Subcutaneous abdominal adipose tissue (tissue), 5 donors: ENCODE measurements at regions not wholly inside any gene's neighbourhood (a gene's known extent, or its start where the extent isn't known, plus 50 kb on each side); places are given as distances from the start of the nearest gene placed in this dataset.

ENCODE experiments used
- H3K27ac ChIP-seq: one replicate; pipeline ENCODE4 v1.7.0; 2013; ENCODE audit warnings: low read depth, mild to moderate bottlenecking, inconsistent platforms, low read length, moderate library complexity
- H3K27me3 ChIP-seq, 5 donors: one replicate each; pipeline ENCODE4 v1.7.0; 2013; ENCODE audit warnings: low read length in 5 of 5, inconsistent platforms in 1 of 5; ENCODE audit not compliant: control insufficient read depth in 5 of 5, insufficient read depth in 4 of 5
- H3K36me3 ChIP-seq, 5 donors: one replicate each; pipeline ENCODE4 v1.7.0; 2013; ENCODE audit warnings: low read length in 5 of 5; ENCODE audit not compliant: control insufficient read depth in 5 of 5, insufficient read depth in 5 of 5
- H3K4me1 ChIP-seq, 5 donors: one replicate each; pipeline ENCODE4 v1.7.0; 2013; ENCODE audit warnings: low read length in 5 of 5, mild to moderate bottlenecking in 3 of 5, moderate library complexity in 1 of 5; ENCODE audit not compliant: control insufficient read depth in 5 of 5, insufficient read depth in 5 of 5
- H3K4me3 ChIP-seq, 5 donors: one replicate each; pipeline ENCODE4 v1.7.0; 2013; ENCODE audit warnings: low read length in 5 of 5, low read depth in 1 of 5
- H3K9ac ChIP-seq, 5 donors: one replicate each; pipeline ENCODE4 v1.7.0; 2013; ENCODE audit warnings: low read length in 5 of 5, mild to moderate bottlenecking in 4 of 5, moderate library complexity in 3 of 5
- H3K9me3 ChIP-seq, 5 donors: one replicate each; pipeline ENCODE4 v1.7.0; 2013; ENCODE audit warnings: low read length in 5 of 5; ENCODE audit not compliant: control insufficient read depth in 5 of 5
- donor health status: healthy.
- donor health status: healthy.
- donor health status: healthy.
- donor health status: healthy.
- donor health status: healthy.

DNA sequence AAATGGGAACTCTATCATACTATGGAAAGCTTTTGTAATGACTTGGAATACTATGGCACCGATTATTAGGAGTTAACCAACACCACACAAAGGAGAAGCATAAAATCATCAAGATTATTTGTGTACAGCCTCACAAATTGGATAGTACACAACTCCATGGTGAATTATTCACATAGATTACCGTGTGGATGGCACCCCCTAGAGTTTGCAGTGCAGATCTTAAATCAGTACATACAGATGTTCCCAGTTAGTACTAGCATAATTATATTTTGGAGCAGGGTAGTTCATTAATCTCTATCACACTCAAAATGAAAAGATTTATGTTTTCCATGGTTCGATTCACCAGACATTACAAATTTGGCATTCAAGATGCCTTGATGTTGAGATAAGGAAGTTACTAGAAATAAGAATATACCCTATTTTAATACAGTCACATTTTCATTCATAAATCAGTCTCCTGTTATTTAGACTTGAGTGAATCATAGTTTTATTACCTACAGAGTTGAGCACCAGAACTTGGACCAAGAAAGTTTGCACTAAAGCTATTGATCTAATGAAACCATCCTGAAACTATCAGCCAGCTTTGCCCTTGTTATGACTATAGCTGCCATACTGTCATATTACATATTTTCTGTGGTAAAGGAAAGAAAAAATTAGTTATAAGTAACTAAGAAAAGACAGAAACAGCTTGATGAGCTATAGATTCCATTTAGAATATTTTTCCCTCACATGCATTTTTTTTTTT is 531.8 kb downstream of the GLUD2 start:
- Histone ChIP-seq H3K4me1 (no peaks in the 10 kb centered on the region), H3K4me3 (no peak overlapping the region), H3K27ac (no peak overlapping the region), H3K36me3 (no peaks in the 10 kb centered on the region), H3K27me3 (no peaks in the 10 kb centered on the region), H3K9me3 (peaks cover 0 to 3% (median 2%) of the 10 kb centered on the region in 5 donors), H3K9ac (no peak overlapping the region)

DNA sequence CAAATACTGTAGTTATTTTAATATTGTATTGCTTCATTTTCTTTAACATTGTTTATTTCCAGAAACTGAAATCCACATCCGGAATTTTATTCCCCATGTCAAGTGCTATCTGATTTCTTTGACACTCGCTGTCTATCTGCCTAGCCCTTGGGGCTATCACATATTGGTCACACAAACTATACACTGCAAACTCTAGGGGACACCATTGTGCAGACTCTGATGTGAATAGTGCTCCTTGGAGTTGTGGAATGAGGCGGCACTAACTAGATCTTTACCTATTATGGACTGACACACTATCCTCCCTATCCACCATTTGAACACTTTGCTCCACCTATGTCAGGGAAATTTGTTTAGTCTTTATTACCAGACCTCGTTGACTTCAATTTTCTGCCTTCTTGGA is 534.5 kb downstream of the GLUD2 start:
- Histone ChIP-seq H3K9ac (no peak overlapping the region), H3K4me3 (no peak overlapping the region), H3K36me3 (no peaks in the 10 kb centered on the region), H3K27ac (no peak overlapping the region), H3K4me1 (no peaks in the 10 kb centered on the region), H3K27me3 (peaks cover 0 to 2% (median 0%) of the 10 kb centered on the region in 5 donors), H3K9me3 (no peaks in the 10 kb centered on the region)

DNA sequence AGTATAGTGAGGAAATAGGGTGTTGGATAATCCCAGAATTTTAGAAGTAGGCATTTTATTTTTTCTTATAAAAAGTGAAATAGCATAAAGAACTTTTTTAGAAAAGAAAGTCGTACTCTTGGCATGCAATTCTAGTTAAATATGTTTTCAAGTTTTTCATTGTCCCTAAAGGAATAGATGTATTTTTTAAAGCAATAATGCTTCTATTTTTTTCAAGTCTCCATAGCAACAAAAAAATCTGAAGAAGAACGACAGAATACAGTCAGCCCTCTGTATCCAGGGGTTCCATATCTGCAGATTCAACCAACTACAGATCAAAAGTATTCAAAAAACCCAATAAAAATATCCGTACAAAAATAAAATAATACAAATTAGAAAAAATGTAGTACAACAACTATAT is 538.2 kb downstream of the GLUD2 start:
- Histone ChIP-seq H3K9ac (no peak overlapping the region), H3K4me3 (no peak overlapping the region), H3K4me1 (no peaks in the 10 kb centered on the region), H3K36me3 (no peaks in the 10 kb centered on the region), H3K9me3 (no peaks in the 10 kb centered on the region), H3K27ac (no peak overlapping the region), H3K27me3 (peaks cover 0 to 2% (median 0%) of the 10 kb centered on the region in 5 donors)

DNA sequence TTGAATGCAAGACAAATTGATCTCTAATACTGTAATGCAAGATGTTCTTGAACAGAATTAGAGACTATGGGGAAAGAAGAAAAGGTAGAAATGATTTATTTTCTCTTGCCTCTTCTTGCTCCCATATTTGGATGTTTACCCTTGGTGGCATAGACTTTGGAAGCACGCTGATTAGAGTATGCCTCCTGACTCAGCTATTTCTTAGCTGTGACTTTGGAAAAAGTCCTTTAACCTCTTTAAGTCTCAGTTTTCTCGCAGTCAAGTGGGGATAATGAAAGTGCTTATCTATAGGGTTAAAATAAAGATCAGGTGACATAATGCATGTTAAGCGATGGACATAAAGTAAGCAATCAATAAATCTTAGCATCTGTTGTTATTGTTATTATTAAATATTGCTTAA is 545.5 kb downstream of the GLUD2 start:
- H3K27me3 ChIP-seq, result no peaks in the 10 kb centered on the region
- H3K27ac ChIP-seq, result no peak overlapping the region
- H3K9ac ChIP-seq, result no peak overlapping the region
- no peaks in the 10 kb centered on the region for H3K4me1 ChIP-seq
- H3K4me3 ChIP-seq, result no peak overlapping the region
- no peaks in the 10 kb centered on the region for H3K9me3 ChIP-seq
- H3K36me3 ChIP-seq, result no peaks in the 10 kb centered on the region

DNA sequence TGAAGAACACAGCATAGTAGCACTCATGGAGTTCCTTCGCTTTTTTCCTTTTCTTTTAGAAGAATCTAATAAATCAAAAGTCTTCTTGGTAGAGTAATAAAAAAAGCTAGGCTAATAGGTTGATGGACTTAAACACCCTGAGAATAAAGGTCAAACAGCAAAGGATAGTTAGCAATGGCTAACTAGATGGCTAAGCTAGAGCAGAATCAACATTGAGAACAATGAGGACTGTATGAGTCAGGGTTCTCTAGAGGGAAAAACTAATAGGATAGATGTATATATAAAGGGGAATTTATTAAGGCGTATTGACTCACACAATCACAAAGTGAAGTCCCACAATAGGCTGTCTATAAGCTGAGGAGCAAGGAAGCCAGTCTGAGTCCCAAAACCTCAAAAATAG is 550.9 kb downstream of the GLUD2 start:
- no peak overlapping the region for H3K9ac ChIP-seq
- H3K27me3 ChIP-seq, result no peaks in the 10 kb centered on the region
- no peaks in the 10 kb centered on the region for H3K36me3 ChIP-seq
- no peaks in the 10 kb centered on the region for H3K4me1 ChIP-seq
- no peak overlapping the region for H3K4me3 ChIP-seq
- H3K27ac ChIP-seq, result no peak overlapping the region
- peaks cover 0 to 3% (median 0%) of the 10 kb centered on the region in 5 donors for H3K9me3 ChIP-seq

DNA sequence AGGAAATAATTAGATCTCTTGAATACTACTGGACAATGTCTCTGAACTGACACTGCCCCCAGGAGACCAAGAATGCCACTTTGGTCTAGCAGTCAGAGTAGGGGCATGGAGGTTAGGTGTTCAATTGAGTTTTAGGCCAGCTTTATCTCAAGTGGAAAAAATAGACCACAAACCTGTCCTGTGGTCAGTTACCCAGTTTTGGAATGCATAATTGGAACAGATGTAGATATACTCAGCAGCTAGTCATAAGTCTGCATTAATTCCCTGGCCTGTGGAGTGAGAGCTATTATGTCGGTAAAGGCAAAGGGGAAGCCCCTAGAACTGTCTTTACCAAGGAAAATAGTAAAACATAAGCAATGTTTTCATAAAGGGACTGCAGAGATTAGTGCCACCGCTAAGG is 587.7 kb downstream of the GLUD2 start:
- Histone ChIP-seq H3K9me3 (no peaks in the 10 kb centered on the region), H3K4me1 (no peaks in the 10 kb centered on the region), H3K27me3 (no peaks in the 10 kb centered on the region), H3K9ac (no peak overlapping the region), H3K27ac (no peak overlapping the region), H3K4me3 (no peak overlapping the region), H3K36me3 (no peaks in the 10 kb centered on the region)

DNA sequence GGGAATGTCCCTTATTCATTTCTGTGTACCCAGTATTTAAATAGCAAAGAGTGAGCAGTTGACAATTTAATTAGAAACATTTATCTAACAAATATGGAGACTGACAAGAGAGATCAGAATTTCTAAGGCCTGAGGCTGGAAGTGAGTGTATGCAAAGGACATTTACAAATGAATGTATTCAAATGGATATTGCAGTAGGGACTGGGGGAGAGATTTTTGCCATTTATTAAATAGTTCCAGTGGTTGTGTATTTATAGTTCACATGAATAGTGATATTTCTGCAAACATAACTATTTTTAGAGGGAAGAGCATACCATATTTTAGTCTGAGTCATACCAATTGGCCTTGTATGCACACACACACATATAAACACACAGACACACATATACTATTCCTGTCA is 592.4 kb downstream of the GLUD2 start:
- Histone ChIP-seq H3K4me3 (no peak overlapping the region), H3K27ac (no peak overlapping the region), H3K9me3 (no peaks in the 10 kb centered on the region), H3K36me3 (no peaks in the 10 kb centered on the region), H3K9ac (no peak overlapping the region), H3K27me3 (no peaks in the 10 kb centered on the region), H3K4me1 (peaks cover 0 to 11% (median 0%) of the 10 kb centered on the region in 5 donors)

DNA sequence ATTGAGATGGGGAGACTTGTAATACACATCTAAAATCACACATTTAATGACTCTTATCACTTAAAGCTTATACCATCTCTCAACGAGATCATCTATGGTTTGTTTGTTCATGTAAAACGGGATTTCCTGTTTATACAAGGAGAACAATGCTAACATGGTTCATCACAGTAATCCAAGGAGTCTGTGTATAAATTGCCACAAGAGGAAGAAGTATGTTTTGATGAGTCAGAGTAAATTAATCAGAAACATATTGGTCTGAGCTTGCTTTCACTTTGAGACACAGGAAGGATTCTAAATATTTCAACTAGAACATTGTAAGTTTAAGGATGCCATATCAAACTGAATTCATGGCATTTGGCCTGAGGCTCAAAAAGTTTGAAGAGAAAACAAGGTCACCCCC is 594.1 kb downstream of the GLUD2 start:
- Histone ChIP-seq H3K4me1 (peaks cover 0 to 11% (median 0%) of the 10 kb centered on the region in 5 donors), H3K9me3 (no peaks in the 10 kb centered on the region), H3K4me3 (no peak overlapping the region), H3K9ac (no peak overlapping the region), H3K36me3 (no peaks in the 10 kb centered on the region), H3K27ac (no peak overlapping the region), H3K27me3 (no peaks in the 10 kb centered on the region)

DNA sequence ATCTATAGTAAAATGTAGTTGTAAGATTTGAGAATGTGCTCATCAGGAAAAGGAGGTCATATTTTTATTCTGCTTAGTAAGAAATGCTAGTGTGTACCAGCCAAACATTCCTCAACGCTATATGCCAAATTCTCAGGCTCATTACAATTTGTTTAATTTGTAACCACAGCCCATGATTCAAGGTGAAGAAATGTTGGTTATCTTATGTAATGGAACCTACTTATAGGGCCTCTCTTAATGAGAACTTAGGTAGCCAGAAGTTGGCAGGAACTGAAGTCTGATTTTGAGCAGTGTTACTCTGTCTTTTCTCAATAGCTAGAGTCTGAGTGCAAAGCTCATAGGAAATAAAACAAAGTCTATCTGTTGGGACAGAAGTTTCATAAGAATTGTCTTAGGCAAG is 595.0 kb downstream of the GLUD2 start:
- no peaks in the 10 kb centered on the region for H3K9me3 ChIP-seq
- H3K4me3 ChIP-seq, result no peak overlapping the region
- H3K9ac ChIP-seq, result no peak overlapping the region
- no peaks in the 10 kb centered on the region for H3K27me3 ChIP-seq
- H3K36me3 ChIP-seq, result no peaks in the 10 kb centered on the region
- peaks cover 0 to 11% (median 0%) of the 10 kb centered on the region in 5 donors for H3K4me1 ChIP-seq
- peak overlapping the region; percentile 31 for H3K27ac ChIP-seq

DNA sequence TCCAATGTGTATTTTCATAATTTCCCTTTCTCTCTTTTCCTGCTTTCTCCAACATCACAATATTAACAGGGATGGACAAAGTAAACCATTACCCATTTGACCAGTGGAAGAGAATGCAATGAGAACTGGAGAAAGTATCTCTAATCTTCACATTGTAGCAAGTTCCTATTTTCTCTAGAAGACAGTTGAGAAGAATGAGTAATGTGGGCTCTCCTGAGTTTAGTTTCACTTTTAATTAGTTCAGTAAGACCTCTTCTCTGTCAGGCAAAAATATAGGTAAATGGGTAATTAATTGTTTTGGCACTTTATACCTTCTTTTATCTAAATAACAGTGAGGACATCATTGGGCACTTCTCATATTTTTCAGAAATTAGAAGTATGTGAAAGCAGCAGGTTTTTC is 602.0 kb downstream of the GLUD2 start:
- H3K27me3 ChIP-seq, result peaks cover 0 to 2% (median 0%) of the 10 kb centered on the region in 5 donors
- H3K4me1 ChIP-seq, result no peaks in the 10 kb centered on the region
- no peak overlapping the region for H3K27ac ChIP-seq
- no peaks in the 10 kb centered on the region for H3K9me3 ChIP-seq
- H3K36me3 ChIP-seq, result no peaks in the 10 kb centered on the region
- H3K4me3 ChIP-seq, result no peak overlapping the region
- H3K9ac ChIP-seq, result no peak overlapping the region
